ENCODE measurements at regions not wholly inside any gene's neighbourhood (a gene's known extent, or its start where the extent isn't known, plus 50 kb on each side); places are given as distances from the start of the nearest gene placed in this dataset.

GRCh38 chr1:81340239-81340638 lies 460.5 kb upstream of the ADGRL2 start:
- TF ChIP-seq, protein P1, sequence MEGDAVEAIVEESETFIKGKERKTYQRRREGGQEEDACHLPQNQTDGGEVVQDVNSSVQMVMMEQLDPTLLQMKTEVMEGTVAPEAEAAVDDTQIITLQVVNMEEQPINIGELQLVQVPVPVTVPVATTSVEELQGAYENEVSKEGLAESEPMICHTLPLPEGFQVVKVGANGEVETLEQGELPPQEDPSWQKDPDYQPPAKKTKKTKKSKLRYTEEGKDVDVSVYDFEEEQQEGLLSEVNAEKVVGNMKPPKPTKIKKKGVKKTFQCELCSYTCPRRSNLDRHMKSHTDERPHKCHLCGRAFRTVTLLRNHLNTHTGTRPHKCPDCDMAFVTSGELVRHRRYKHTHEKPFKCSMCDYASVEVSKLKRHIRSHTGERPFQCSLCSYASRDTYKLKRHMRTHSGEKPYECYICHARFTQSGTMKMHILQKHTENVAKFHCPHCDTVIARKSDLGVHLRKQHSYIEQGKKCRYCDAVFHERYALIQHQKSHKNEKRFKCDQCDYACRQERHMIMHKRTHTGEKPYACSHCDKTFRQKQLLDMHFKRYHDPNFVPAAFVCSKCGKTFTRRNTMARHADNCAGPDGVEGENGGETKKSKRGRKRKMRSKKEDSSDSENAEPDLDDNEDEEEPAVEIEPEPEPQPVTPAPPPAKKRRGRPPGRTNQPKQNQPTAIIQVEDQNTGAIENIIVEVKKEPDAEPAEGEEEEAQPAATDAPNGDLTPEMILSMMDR (IDR thresholded peaks at IDR 0.05; ENCODE audit: low read depth, low read length, missing control alignments): no peak
- no peak overlapping the region for H3K4me3 ChIP-seq (replicated peaks; ENCODE audit: low read depth, low read length)
- DNase-seq (ENCODE audit: extremely low read depth, low read depth): no peak

- DNase-seq (ENCODE audit: extremely low read depth, low read depth): no peak
Measured at GRCh38 chr1:81337226-81337625, 463.5 kb upstream of the ADGRL2 start.

DNA sequence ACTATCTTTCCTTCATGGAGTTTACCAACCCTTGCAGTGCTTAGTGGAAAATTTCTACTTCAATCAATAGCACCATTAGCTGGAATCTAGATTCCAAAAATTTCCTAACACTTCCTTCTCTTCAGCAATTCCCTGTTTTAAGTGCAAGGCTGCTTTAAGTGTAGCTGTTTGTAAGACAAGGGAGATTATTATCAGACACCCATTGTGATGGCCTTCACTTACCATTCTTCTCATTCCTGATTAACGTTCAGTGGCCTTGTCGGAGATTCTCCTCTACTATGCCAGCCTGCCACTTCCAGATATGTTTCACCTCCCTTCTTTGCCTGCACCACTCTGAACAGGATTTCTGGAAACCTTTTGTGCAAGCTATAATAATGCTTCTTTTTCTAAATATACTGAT lies 464.9 kb upstream of the ADGRL2 start:
- no peak overlapping the region for H3K4me3 ChIP-seq (replicated peaks; ENCODE audit: low read depth, low read length)
- TF ChIP-seq, protein P1 (IDR thresholded peaks at IDR 0.05; ENCODE audit: low read depth, low read length, missing control alignments): no peak
- no peak for DNase-seq (ENCODE audit: extremely low read depth, low read depth)

More at GRCh38 chr1:81337226-81337625, 463.5 kb upstream of the ADGRL2 start:
- no peak overlapping the region for H3K4me3 ChIP-seq (replicated peaks; ENCODE audit: low read depth, low read length)
- TF ChIP-seq, protein P1 (IDR thresholded peaks at IDR 0.05; ENCODE audit: low read depth, low read length, missing control alignments): no peak

DNA sequence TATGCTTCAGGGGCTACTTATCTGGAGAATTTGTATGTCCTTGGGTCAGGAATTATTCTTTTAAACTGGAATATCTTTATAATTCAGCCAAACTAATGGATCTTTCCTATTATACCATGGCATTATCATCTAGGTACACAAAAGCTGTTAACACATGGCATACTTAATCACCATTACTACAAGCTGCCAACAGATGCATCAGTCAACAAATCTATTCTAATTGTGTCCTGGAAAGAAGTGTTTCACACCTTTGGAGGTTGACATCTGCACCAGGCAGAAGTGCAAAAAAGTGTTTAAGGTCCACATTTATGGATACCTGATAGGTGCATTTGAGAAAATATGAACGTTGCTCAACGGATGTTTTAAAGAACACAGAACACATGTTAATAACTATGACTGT lies 470.2 kb upstream of the ADGRL2 start:
- no peak for DNase-seq (ENCODE audit: extremely low read depth, low read depth)
- H3K4me3 ChIP-seq (replicated peaks; ENCODE audit: low read depth, low read length): no peak overlapping the region
- TF ChIP-seq, protein P1 (IDR thresholded peaks at IDR 0.05; ENCODE audit: low read depth, low read length, missing control alignments): no peak

- TF ChIP-seq, protein P1 (IDR thresholded peaks at IDR 0.05; ENCODE audit: low read depth, low read length, missing control alignments): no peak
- DNase-seq (ENCODE audit: extremely low read depth, low read depth): no peak
- H3K4me3 ChIP-seq (replicated peaks; ENCODE audit: low read depth, low read length): no peak overlapping the region
Measured at GRCh38 chr1:81330111-81330510, 470.6 kb upstream of the ADGRL2 start.

- no peak for DNase-seq (ENCODE audit: extremely low read depth, low read depth)
- no peak overlapping the region for H3K4me3 ChIP-seq (replicated peaks; ENCODE audit: low read depth, low read length)
- TF ChIP-seq, protein P1 (IDR thresholded peaks at IDR 0.05; ENCODE audit: low read depth, low read length, missing control alignments): no peak
Measured at GRCh38 chr1:81329041-81329440, 471.7 kb upstream of the ADGRL2 start.

GRCh38 chr1:81327743-81328142 lies 473.0 kb upstream of the ADGRL2 start:
- no peak overlapping the region for H3K4me3 ChIP-seq (replicated peaks; ENCODE audit: low read depth, low read length)
- no peak for DNase-seq (ENCODE audit: extremely low read depth, low read depth)
- TF ChIP-seq, protein P1 (IDR thresholded peaks at IDR 0.05; ENCODE audit: low read depth, low read length, missing control alignments): no peak
